ENCODE measurements at regions not wholly inside any gene's neighbourhood (a gene's known extent, or its start where the extent isn't known, plus 50 kb on each side); places are given as distances from the start of the nearest gene placed in this dataset.

DNA sequence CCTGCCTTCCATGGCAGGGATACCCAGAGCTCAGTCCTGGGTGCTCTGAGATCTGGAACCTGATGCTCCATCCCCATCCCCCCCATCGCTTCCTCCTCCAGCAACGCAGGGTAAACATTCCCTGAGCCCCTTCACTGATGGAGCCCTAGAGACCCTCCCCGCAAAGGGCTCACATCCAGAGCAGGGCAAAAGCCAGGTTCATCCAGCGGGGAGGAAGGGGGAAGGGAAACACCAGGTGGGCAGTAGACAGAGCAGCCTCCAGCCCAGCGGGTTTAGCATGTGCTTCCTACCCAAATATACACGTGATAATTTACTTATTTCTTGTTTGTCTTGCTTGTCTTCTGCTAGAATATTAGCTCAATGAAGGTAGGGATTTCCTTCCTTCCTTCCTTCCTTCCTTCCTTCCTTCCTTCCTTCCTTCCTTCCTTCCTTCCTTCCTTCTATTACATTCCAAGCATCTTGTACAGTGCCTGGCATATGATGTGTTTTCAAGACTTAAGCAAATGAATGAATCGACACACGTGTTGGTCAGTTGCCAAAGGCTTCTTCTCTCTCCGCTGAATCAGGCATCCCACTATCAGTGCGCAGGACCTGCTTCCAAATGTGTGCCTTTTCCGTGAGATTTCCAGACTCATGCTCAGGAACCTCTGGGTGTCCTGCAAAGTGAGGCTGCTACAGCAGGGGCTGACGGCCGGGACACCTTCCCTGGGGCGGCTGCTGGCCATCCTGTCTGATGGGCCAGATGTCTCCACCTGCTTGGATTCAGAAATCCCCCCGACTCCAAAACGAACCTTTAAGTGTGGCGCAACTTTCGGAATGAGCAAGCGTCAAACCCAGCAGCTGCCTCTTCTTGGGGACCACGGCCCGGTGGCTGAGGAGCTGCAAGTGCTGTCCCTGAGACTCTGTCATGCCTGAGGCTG is 955.1 kb downstream of the BRD1 start:
- DNase-seq (ENCODE audit: insufficient read length, low spot score): no peak
- TF ChIP-seq, protein P1, sequence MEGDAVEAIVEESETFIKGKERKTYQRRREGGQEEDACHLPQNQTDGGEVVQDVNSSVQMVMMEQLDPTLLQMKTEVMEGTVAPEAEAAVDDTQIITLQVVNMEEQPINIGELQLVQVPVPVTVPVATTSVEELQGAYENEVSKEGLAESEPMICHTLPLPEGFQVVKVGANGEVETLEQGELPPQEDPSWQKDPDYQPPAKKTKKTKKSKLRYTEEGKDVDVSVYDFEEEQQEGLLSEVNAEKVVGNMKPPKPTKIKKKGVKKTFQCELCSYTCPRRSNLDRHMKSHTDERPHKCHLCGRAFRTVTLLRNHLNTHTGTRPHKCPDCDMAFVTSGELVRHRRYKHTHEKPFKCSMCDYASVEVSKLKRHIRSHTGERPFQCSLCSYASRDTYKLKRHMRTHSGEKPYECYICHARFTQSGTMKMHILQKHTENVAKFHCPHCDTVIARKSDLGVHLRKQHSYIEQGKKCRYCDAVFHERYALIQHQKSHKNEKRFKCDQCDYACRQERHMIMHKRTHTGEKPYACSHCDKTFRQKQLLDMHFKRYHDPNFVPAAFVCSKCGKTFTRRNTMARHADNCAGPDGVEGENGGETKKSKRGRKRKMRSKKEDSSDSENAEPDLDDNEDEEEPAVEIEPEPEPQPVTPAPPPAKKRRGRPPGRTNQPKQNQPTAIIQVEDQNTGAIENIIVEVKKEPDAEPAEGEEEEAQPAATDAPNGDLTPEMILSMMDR (IDR thresholded peaks at IDR 0.05; ENCODE audit: insufficient read depth, missing control alignments): no peak
- no peak for FAIRE-seq

DNA sequence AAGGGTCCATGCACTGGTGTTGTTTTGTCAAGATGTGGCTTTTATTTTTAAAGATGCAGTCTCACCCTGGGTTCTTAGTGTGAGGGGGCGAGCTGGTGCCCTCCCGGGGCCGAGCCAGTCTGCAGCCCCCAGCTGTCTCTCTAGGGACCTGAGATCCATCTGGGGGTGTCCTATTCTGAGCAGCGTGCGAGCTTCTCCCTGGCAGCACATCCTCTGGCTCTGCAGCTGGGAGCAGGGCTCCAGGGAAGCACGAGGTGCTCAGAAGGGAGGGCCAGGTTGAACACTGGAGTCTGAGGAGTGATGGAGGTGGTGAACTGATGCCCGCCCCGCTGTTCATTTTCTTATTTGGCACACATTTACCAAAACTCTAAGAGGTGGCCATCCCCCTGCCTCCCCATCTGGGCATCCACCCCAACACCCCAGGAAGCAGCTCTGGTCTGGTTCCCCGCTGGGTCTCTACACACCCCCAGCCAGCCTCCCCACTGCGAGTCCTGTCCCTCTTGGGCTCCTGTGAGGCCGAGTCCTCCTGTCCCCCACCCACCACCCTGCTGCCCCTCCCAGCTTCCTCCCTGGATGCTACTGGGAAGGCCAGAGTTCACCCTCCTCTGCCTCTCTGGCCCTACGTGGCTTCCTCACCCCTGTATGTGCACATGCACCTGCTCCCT is 956.4 kb downstream of the BRD1 start:
- DNase-seq (ENCODE audit: insufficient read length, low spot score) (no peak), FAIRE-seq (no peak)
- TF ChIP-seq, protein P1 (IDR thresholded peaks at IDR 0.05; ENCODE audit: insufficient read depth, missing control alignments): no peak

DNA sequence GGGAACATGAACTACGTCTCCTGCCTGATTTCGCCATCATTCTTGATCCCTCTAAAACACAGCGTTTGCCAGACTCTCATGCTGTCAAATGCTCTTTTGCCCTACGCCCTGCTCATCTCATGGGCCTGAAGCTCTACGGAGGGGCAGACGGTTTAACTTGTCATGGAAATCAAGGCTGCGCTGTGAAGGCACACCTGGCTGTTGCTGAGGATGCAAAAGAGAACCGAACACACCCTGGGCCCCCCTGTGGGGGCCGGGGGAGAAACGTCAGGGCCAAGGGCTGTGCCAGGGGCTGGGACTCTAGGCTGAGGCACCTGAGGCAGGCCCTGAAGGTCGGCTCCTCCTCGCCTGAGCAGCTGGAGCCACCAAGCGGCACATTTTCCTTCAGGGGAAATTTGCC is 957.2 kb downstream of the BRD1 start:
- no peak for FAIRE-seq
- no peak for DNase-seq (ENCODE audit: insufficient read length, low spot score)
- TF ChIP-seq, protein P1 (IDR thresholded peaks at IDR 0.05; ENCODE audit: insufficient read depth, missing control alignments): no peak

DNA sequence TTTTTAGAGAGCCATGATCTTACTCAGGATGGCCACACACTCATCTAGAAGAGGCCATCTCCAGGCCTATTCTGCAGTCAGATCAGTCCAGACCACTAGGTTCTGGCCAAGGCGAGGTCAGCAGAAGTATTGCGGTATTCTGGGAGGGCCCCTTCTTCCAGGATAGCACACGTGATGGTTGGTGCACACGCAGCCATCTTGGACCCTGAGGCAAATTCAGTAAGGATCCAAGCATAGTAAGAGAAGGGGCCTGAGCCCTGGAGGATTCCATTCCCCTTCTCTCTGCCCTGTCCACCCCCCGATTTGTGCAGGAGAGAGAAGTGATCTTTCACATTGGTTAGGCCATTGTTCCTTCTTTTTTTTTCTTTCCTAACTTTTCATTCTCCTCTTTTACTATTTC is 957.9 kb downstream of the BRD1 start:
- TF ChIP-seq, protein P1 (IDR thresholded peaks at IDR 0.05; ENCODE audit: insufficient read depth, missing control alignments): no peak
- no peak for DNase-seq (ENCODE audit: insufficient read length, low spot score)
- FAIRE-seq: no peak

DNA sequence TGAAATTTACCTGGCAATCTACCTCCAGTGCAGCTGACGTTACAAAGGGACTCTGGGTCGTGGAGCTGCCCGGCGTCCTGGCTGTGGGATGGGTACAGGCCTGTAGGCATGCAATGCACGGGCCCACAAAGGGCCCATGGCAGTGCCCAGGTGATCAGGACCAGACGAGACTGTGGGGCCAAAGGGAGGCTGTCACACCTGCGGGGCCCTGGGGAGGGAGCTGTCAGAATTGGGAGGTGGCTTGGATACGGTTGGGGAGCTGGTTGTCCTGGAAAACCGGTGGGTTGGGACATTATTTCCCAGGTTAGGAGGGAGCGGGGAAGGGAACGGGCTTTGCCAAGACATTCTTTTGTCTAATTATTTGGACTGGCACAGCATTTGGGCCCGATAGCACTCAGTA is 958.5 kb downstream of the BRD1 start:
- TF ChIP-seq, protein P1 (IDR thresholded peaks at IDR 0.05; ENCODE audit: insufficient read depth, missing control alignments): no peak
- DNase-seq (ENCODE audit: insufficient read length, low spot score): no peak
- no peak for FAIRE-seq

DNA sequence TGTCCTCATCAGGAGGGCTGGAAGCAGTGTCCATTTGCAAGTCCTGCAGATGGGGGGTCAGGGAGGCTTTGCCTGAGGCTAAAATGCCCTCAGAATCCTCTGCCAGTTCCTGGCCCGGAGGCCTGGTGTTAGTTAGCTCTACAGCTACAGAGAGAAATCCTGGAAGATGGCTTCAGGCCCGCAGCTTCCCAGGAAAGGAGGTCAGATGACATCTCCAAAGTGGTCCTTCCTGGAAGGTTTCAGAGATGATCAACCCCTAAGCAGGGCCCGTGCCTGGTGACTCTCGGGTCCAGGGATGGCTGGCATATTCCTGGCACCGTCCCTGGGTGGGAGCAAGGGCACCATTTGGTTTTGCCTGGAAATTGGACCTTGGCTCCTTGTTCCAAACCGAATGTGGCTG is 959.1 kb downstream of the BRD1 start:
- DNase-seq (ENCODE audit: insufficient read length, low spot score) (no peak), FAIRE-seq (no peak)
- TF ChIP-seq, protein P1 (IDR thresholded peaks at IDR 0.05; ENCODE audit: insufficient read depth, missing control alignments): no peak

DNA sequence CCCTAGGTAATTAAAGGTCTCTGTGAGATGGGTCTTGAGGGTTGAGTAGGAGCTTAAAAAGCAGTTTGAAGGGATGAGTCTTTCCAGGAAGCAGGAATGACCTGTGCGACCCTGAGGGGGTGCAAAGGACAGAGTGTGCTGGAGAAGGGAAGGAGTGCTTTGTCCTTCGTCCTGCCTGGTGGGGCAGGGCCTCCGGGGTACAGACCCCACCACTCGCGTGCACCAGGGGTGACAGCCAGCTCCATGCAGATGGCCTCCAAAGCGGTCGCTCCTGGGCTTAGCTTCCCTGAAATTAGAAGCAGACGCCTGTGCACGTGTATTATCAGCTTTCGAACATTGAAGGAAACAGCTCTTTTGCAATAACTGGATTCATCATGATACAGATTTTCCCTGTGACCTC is 959.8 kb downstream of the BRD1 start:
- DNase-seq (ENCODE audit: insufficient read length, low spot score): no peak
- TF ChIP-seq, protein P1 (IDR thresholded peaks at IDR 0.05; ENCODE audit: insufficient read depth, missing control alignments): no peak
- no peak for FAIRE-seq

Data from D721Med (cell line).